MM.1S (cell line): ENCODE measurements at regions not wholly inside any gene's neighbourhood (a gene's known extent, or its start where the extent isn't known, plus 50 kb on each side); places are given as distances from the start of the nearest gene placed in this dataset.

Experiments used
- DNase-seq: peaks from one replicate; pipeline ENCODE4 v3.0.0-alpha.2; 2015
- H2AFZ ChIP-seq: fragments of 300-600 bp; sonication (generic); 2 replicates; pipeline ENCODE4 v1.6.0; 2016; ENCODE audit warnings: antibody characterized with exemption, low read length
- H3F3A ChIP-seq: fragments of 300-600 bp; sonication (generic); 2 replicates; pipeline ENCODE4 v1.6.1; 2016; ENCODE audit warnings: mild to moderate bottlenecking, antibody characterized with exemption, low read length, moderate library complexity, mixed read lengths; ENCODE audit not compliant: insufficient read depth
- H3K27ac ChIP-seq: fragments of 300-600 bp; sonication (generic); 2 replicates; pipeline ENCODE4 v1.5.1; 2016; ENCODE audit warnings: mild to moderate bottlenecking, low read length
- H3K27me3 ChIP-seq: fragments of 300-600 bp; sonication (generic); replicated peaks from 2 replicates; pipeline ENCODE4 v1.6.0; 2016; ENCODE audit warnings: low read length; ENCODE audit not compliant: insufficient read depth
- H3K36me3 ChIP-seq: fragments of 300-600 bp; sonication (generic); replicated peaks from 2 replicates; pipeline ENCODE4 v1.6.1; 2016; ENCODE audit warnings: mild to moderate bottlenecking, low read length, mixed read lengths; ENCODE audit not compliant: insufficient read depth
- H3K4me1 ChIP-seq: fragments of 300-600 bp; sonication (generic); 2 replicates; pipeline ENCODE4 v1.6.1; 2016; ENCODE audit warnings: low read length, mixed read lengths
- H3K4me2 ChIP-seq: fragments of 300-600 bp; sonication (generic); 2 replicates; pipeline ENCODE4 v1.6.0; 2016; ENCODE audit warnings: low read depth, low read length
- H3K4me3 ChIP-seq: fragments of 300-600 bp; sonication (generic); 2 replicates; pipeline ENCODE4 v1.5.1; 2016; ENCODE audit warnings: low read length, mixed read lengths
- H3K79me2 ChIP-seq: fragments of 300-600 bp; sonication (generic); 2 replicates; pipeline ENCODE4 v1.6.1; 2016; ENCODE audit warnings: mixed run types, low read length, mixed read lengths
- H3K9ac ChIP-seq: fragments of 300-600 bp; sonication (generic); 2 replicates; pipeline ENCODE4 v1.6.1; 2016; ENCODE audit warnings: low read length, mixed read lengths
- H3K9me2 ChIP-seq: fragments of 300-600 bp; sonication (generic); replicated peaks from 2 replicates; pipeline ENCODE4 v1.6.1; 2016; ENCODE audit warnings: mild to moderate bottlenecking, low read length, mixed read lengths; ENCODE audit not compliant: insufficient read depth
- H3K9me3 ChIP-seq: fragments of 300-600 bp; sonication (generic); replicated peaks from 2 replicates; pipeline ENCODE4 v1.6.1; 2016; ENCODE audit warnings: mild to moderate bottlenecking, low read length, mixed read lengths; ENCODE audit not compliant: insufficient read depth
- H4K20me1 ChIP-seq: fragments of 300-600 bp; sonication (generic); 2 replicates; pipeline ENCODE4 v1.6.1; 2016; ENCODE audit warnings: mild to moderate bottlenecking, low read length, moderate library complexity, mixed read lengths; ENCODE audit not compliant: insufficient read depth
- EZH2 ChIP-seq: fragments of 300-600 bp; sonication (generic); optimal IDR thresholded peaks from 2 replicates; pipeline ENCODE3; 2017; ENCODE audit warnings: low read depth, mild to moderate bottlenecking, antibody characterized with exemption, low read length, mixed read lengths
- EZH2phosphoT487 ChIP-seq: fragments of 300-600 bp; sonication (generic); IDR thresholded peaks from 2 replicates; pipeline ENCODE4 v1.6.1; 2018; ENCODE audit warnings: antibody characterized with exemption, low read length
- TF ChIP-seq, protein P1 (sequence below): fragments of 300-600 bp; sonication (generic); IDR thresholded peaks from 2 replicates; pipeline ENCODE4 v1.5.1; 2016; ENCODE audit warnings: antibody characterized with exemption, low read length, mixed read lengths

DNA sequence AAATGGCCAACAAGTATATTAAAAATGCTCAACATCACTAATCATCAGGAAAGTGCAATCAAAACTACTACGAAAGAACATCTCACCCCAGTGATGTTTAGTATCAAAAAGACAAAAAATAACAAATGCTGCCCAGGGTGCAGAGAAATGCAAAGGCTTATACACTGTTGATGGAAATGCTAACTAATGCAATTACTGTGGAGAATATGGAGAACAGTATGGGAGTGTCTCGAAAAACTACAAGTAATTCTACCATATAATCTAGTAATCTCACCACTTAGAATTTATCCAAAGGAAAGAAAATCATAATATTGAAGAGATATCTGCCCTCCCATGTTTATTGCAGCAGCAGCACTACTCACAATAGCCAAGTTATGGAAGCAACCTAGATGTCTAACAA lies 246.5 kb upstream of the VLDLR start:
- DNase-seq, result no peak
- Histone ChIP-seq H3K9ac (no peak overlapping the region), H3K27ac (no peak overlapping the region), H3K4me1 (no peaks in the 10 kb centered on the region), H3K9me3 (no peaks in the 10 kb centered on the region), H3F3A (no peaks in the 10 kb centered on the region), H3K27me3 (no peaks in the 10 kb centered on the region), H3K79me2 (no peaks in the 10 kb centered on the region), H2AFZ (no peak overlapping the region), H4K20me1 (no peaks in the 10 kb centered on the region), H3K4me2 (no peak overlapping the region), H3K4me3 (no peak overlapping the region), H3K36me3 (no peaks in the 10 kb centered on the region), H3K9me2 (no peaks in the 10 kb centered on the region)
- TF ChIP-seq, protein P1, sequence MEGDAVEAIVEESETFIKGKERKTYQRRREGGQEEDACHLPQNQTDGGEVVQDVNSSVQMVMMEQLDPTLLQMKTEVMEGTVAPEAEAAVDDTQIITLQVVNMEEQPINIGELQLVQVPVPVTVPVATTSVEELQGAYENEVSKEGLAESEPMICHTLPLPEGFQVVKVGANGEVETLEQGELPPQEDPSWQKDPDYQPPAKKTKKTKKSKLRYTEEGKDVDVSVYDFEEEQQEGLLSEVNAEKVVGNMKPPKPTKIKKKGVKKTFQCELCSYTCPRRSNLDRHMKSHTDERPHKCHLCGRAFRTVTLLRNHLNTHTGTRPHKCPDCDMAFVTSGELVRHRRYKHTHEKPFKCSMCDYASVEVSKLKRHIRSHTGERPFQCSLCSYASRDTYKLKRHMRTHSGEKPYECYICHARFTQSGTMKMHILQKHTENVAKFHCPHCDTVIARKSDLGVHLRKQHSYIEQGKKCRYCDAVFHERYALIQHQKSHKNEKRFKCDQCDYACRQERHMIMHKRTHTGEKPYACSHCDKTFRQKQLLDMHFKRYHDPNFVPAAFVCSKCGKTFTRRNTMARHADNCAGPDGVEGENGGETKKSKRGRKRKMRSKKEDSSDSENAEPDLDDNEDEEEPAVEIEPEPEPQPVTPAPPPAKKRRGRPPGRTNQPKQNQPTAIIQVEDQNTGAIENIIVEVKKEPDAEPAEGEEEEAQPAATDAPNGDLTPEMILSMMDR, result no peak

DNA sequence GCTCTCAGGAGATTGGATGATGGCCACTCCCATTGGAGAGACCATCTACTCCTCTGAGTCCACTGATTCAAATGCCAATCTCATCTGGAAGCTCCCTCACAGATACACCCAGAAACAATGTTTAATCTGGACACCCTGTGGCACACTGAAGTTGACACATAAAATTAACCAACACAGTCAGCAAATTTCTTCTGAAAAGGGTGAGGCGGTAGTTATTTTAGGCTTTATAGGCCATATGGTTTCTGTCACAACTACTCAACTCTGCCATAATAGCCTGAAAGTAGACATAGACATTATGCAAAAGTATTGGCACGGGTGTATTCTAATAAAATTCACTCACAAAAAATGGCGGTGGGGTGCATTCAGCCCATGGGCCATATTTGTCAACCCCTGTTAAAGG lies 244.5 kb upstream of the VLDLR start:
- no peaks in the 10 kb centered on the region for H4K20me1 ChIP-seq
- H3K9ac ChIP-seq, result no peak overlapping the region
- H3K27ac ChIP-seq, result no peak overlapping the region
- no peaks in the 10 kb centered on the region for H3K9me2 ChIP-seq
- H2AFZ ChIP-seq, result no peak overlapping the region
- no peaks in the 10 kb centered on the region for H3K79me2 ChIP-seq
- DNase-seq, result no peak
- H3K27me3 ChIP-seq, result no peaks in the 10 kb centered on the region
- no peak overlapping the region for H3K4me3 ChIP-seq
- no peaks in the 10 kb centered on the region for H3F3A ChIP-seq
- no peaks in the 10 kb centered on the region for H3K36me3 ChIP-seq
- H3K4me1 ChIP-seq, result no peaks in the 10 kb centered on the region
- TF ChIP-seq, protein P1, result no peak
- H3K4me2 ChIP-seq, result no peak overlapping the region
- H3K9me3 ChIP-seq, result no peaks in the 10 kb centered on the region

DNA sequence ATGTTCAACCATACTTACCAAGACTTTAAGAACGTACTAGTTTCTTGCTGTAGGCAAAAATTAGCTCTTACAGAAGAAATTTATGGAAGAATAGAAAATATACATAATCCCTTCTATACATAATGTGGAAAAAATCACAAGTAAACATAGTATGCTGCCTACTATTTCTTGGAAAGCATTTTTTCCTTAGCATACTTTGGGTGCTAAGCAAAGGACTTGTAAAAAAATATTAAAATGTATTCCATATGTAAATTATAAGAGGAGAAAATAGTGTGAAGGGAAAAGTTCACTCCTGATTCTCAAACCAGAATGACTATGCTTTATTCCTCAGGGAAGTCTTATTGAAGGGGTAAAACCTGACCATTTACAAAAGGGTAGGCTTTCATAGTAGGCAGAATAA lies 243.8 kb upstream of the VLDLR start:
- H3K27me3 ChIP-seq, result no peaks in the 10 kb centered on the region
- H3K4me2 ChIP-seq, result no peak overlapping the region
- no peaks in the 10 kb centered on the region for H3K4me1 ChIP-seq
- no peaks in the 10 kb centered on the region for H3K79me2 ChIP-seq
- H3F3A ChIP-seq, result no peaks in the 10 kb centered on the region
- no peak overlapping the region for H3K27ac ChIP-seq
- no peak overlapping the region for H2AFZ ChIP-seq
- no peaks in the 10 kb centered on the region for H4K20me1 ChIP-seq
- no peaks in the 10 kb centered on the region for H3K9me2 ChIP-seq
- H3K9ac ChIP-seq, result no peak overlapping the region
- no peak for DNase-seq
- TF ChIP-seq, protein P1, result no peak
- no peak for TF ChIP-seq EZH2phosphoT487
- no peak for TF ChIP-seq EZH2
- H3K9me3 ChIP-seq, result no peaks in the 10 kb centered on the region
- no peak overlapping the region for H3K4me3 ChIP-seq
- no peaks in the 10 kb centered on the region for H3K36me3 ChIP-seq

DNA sequence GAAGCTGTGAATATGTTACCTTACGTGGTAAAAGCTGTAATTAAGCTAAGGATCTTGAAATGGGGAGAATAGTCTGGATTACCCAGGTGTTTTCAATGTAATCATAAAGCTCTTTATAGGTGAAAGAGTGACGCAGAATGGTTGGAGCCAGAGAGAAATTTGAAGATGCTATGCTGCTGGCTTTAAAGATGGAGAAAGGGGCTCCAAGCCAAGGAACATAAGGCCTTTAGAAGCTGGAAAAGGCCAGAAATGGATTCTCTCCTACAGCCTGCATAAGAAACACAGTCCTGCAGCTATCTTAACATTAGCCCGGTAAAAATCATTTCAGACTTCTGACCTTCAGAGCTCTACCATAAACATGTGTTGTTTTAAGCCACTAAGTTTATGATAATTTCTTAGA lies 243.3 kb upstream of the VLDLR start:
- Histone ChIP-seq H3K4me3 (no peak overlapping the region), H4K20me1 (no peaks in the 10 kb centered on the region), H3K4me1 (no peaks in the 10 kb centered on the region), H3K36me3 (no peaks in the 10 kb centered on the region), H3K4me2 (no peak overlapping the region), H3K9ac (no peak overlapping the region), H2AFZ (no peak overlapping the region), H3K9me3 (no peaks in the 10 kb centered on the region), H3K9me2 (no peaks in the 10 kb centered on the region), H3K27me3 (no peaks in the 10 kb centered on the region), H3F3A (no peaks in the 10 kb centered on the region), H3K79me2 (no peaks in the 10 kb centered on the region), H3K27ac (no peak overlapping the region)
- DNase-seq, result no peak
- TF ChIP-seq EZH2 (no peak), EZH2phosphoT487 (no peak)
- TF ChIP-seq, protein P1, result no peak
